ENCODE measurements at regions not wholly inside any gene's neighbourhood (a gene's known extent, or its start where the extent isn't known, plus 50 kb on each side); places are given as distances from the start of the nearest gene placed in this dataset.

GRCh38 chr12:116478243-116478773 is 80.9 kb upstream of the MAP1LC3B2 start:
- peaks cover 0 to 2% of the 10 kb centered on the region in 2 experiments for H3K27me3 ChIP-seq (ENCODE audit: control insufficient read depth in 2 of 2, insufficient read depth in 2 of 2, low read length in 2 of 2)
- no peak for TF ChIP-seq CTCF (IDR thresholded peaks at IDR 0.05; ENCODE audit: extremely low read depth in 1 of 2, insufficient read depth in 1 of 2, low read depth in 1 of 2, low read length in 2 of 2)
- TF ChIP-seq GATA2 (IDR thresholded peaks at IDR 0.05; ENCODE audit: insufficient read depth, insufficient read length, low read depth, low read length): peak; percentile 47
- H3K27ac ChIP-seq (ENCODE audit: insufficient read depth, low read depth, low read length): no peak overlapping the region
- no peak for FAIRE-seq
- no peak for DNase-seq (ENCODE audit: low read depth, low spot score)
- no peak overlapping the region for H3K4me2 ChIP-seq (ENCODE audit: insufficient read depth, low read length)
- H3K9me1 ChIP-seq (replicated peaks; ENCODE audit: control insufficient read depth, extremely low read depth, insufficient read depth, low read length): no peaks in the 10 kb centered on the region
- dilution Hi-C loops (cut with MboI; ENCODE audit: extremely low pct_ligation_motif_present, low sequenced_read_pairs): no loop called here
- no peaks in the 10 kb centered on the region for H4K20me1 ChIP-seq (replicated peaks; ENCODE audit: control insufficient read depth, extremely low read depth, insufficient read depth, low read length)
- H3K9me3 ChIP-seq (replicated peaks; ENCODE audit: control insufficient read depth, insufficient read depth, low read length): no peaks in the 10 kb centered on the region
- no peaks in the 10 kb centered on the region for H3K4me1 ChIP-seq (ENCODE audit: control insufficient read depth, extremely low read depth, insufficient read depth, low read length)
- H3K9ac ChIP-seq (replicated peaks; ENCODE audit: extremely low read depth, insufficient read depth, low read length): no peak overlapping the region
- no peak overlapping the region for H3K4me3 ChIP-seq (replicated peaks in 1 of 3; ENCODE audit: insufficient read depth in 1 of 3, low read depth in 1 of 3, low read length in 3 of 3)
- no peaks in the 10 kb centered on the region for H3K36me3 ChIP-seq (ENCODE audit: control insufficient read depth in 2 of 2, extremely low read depth in 1 of 2, insufficient read depth in 2 of 2, low read length in 2 of 2)
- no TSS peak for BruUV-seq (replicated peaks)
- H2AFZ ChIP-seq (ENCODE audit: low read depth, low read length): no peak overlapping the region
- H3K79me2 ChIP-seq (ENCODE audit: control insufficient read depth, insufficient read depth, low read length): no peaks in the 10 kb centered on the region
- ChIA-PET POLR2A (no interaction called here), CTCF (interaction anchor here (0.6 kb wide), 1 partner anchor 67 kb away, joined by 6 read pairs; no protein-coding TSS in a partner anchor)
- intact Hi-C loops (cut with micrococcal nuclease): no loop called here

- intact Hi-C loops (cut with micrococcal nuclease): no loop called here
- ChIA-PET POLR2A (no interaction called here), CTCF (interaction anchor here (1.8 kb wide), 1 partner anchor 119 kb away, joined by 6 read pairs; no protein-coding TSS in a partner anchor)
- Histone ChIP-seq H3K36me3 (ENCODE audit: control insufficient read depth in 2 of 2, extremely low read depth in 1 of 2, insufficient read depth in 2 of 2, low read length in 2 of 2) (no peaks in the 10 kb centered on the region), H4K20me1 (replicated peaks; ENCODE audit: control insufficient read depth, extremely low read depth, insufficient read depth, low read length) (no peaks in the 10 kb centered on the region), H3K4me2 (ENCODE audit: insufficient read depth, low read length) (no peak overlapping the region), H3K27me3 (ENCODE audit: control insufficient read depth in 2 of 2, insufficient read depth in 2 of 2, low read length in 2 of 2) (peaks cover 0 to 2% of the 10 kb centered on the region in 2 experiments), H2AFZ (ENCODE audit: low read depth, low read length) (no peak overlapping the region), H3K9ac (replicated peaks; ENCODE audit: extremely low read depth, insufficient read depth, low read length) (no peak overlapping the region), H3K79me2 (ENCODE audit: control insufficient read depth, insufficient read depth, low read length) (no peaks in the 10 kb centered on the region), H3K27ac (ENCODE audit: insufficient read depth, low read depth, low read length) (no peak overlapping the region), H3K9me1 (replicated peaks; ENCODE audit: control insufficient read depth, extremely low read depth, insufficient read depth, low read length) (no peaks in the 10 kb centered on the region), H3K4me3 (replicated peaks in 1 of 3; ENCODE audit: insufficient read depth in 1 of 3, low read depth in 1 of 3, low read length in 3 of 3) (no peak overlapping the region), H3K4me1 (ENCODE audit: control insufficient read depth, extremely low read depth, insufficient read depth, low read length) (no peaks in the 10 kb centered on the region), H3K9me3 (replicated peaks; ENCODE audit: control insufficient read depth, insufficient read depth, low read length) (no peaks in the 10 kb centered on the region)
- DNase-seq (ENCODE audit: low read depth, low spot score): no peak
- no TSS peak for BruUV-seq (replicated peaks)
- dilution Hi-C loops (cut with MboI; ENCODE audit: extremely low pct_ligation_motif_present, low sequenced_read_pairs): no loop called here
- FAIRE-seq: no peak
- TF ChIP-seq JUN (IDR thresholded peaks at IDR 0.05; ENCODE audit: borderline replicate concordance, insufficient read depth, insufficient read length, low read depth) (no peak), FOS (IDR thresholded peaks at IDR 0.05; ENCODE audit: borderline replicate concordance, insufficient read depth, low read length) (no peak), CTCF (IDR thresholded peaks at IDR 0.05; ENCODE audit: extremely low read depth in 1 of 2, insufficient read depth in 1 of 2, low read depth in 1 of 2, low read length in 2 of 2) (no peak), POLR2A (IDR thresholded peaks at IDR 0.05; ENCODE audit: low read depth, low read length) (no peak), GATA2 (IDR thresholded peaks at IDR 0.05; ENCODE audit: insufficient read depth, insufficient read length, low read depth, low read length) (no peak), POLR2AphosphoS5 (IDR thresholded peaks at IDR 0.05; ENCODE audit: insufficient read depth, low read depth, low read length) (no peak), MYC (IDR thresholded peaks at IDR 0.05; ENCODE audit: low read depth, low read length) (no peak), MAX (IDR thresholded peaks at IDR 0.05; ENCODE audit: insufficient read depth, insufficient read length) (no peak), EZH2 (IDR thresholded peaks at IDR 0.05; ENCODE audit: borderline replicate concordance, low read depth, low read length, severe bottlenecking) (no peak)
Observed at GRCh38 chr12:116480210-116480810, 78.9 kb upstream of the MAP1LC3B2 start.
